RPMI8226 (cell line): ENCODE measurements at regions not wholly inside any gene's neighbourhood (a gene's known extent, or its start where the extent isn't known, plus 50 kb on each side); places are given as distances from the start of the nearest gene placed in this dataset.
"Not testable (repeated sequence)": the region's sequence is repeated elsewhere in the genome, so short reads cannot be mapped to it uniquely, and the experiment has no call there.

Source experiments
- DNase-seq: peaks from one replicate; pipeline ENCODE4 v3.0.0-alpha.2; 2015

GRCh38 chr18:14188751-14189406 lies 56.6 kb upstream of the ZNF519 start:
- not testable (repeated sequence) for DNase-seq
